Fibroblast of lung (primary cell): ENCODE measurements at regions not wholly inside any gene's neighbourhood (a gene's known extent, or its start where the extent isn't known, plus 50 kb on each side); places are given as distances from the start of the nearest gene placed in this dataset.

Experiments used
- CTCF ChIP-seq, 2 donors: IDR thresholded peaks in 1 of 2; conservative IDR thresholded peaks in 1 of 2; 1 replicate in 1 of 2; 2 replicates in 1 of 2; pipeline ENCODE4 v1.5.1; 2011 to 2012; ENCODE audit warnings: low read length in 2 of 2, control low read depth in 1 of 2, inconsistent platforms in 1 of 2, low read depth in 1 of 2, mild to moderate bottlenecking in 1 of 2
- EZH2 ChIP-seq: IDR thresholded peaks from 2 replicates; pipeline ENCODE4 v1.5.1; 2012; ENCODE audit warnings: low read length, control low read depth, mild to moderate bottlenecking; ENCODE audit errors: missing control alignments

GRCh38 chr1:47644212-47644573, 206.3 kb downstream of the FOXD2 start:
- TF ChIP-seq CTCF (conservative IDR thresholded peaks at IDR 0.05 in 1 of 2, IDR thresholded peaks at IDR 0.05 in 1 of 2; ENCODE audit: low read depth in 1 of 2, low read length in 2 of 2) (no peak), EZH2 (no peak)
